ENCODE measurements at regions not wholly inside any gene's neighbourhood (a gene's known extent, or its start where the extent isn't known, plus 50 kb on each side); places are given as distances from the start of the nearest gene placed in this dataset.

- no peak for TF ChIP-seq CTCF (IDR thresholded peaks at IDR 0.05; ENCODE audit: insufficient read depth, low read depth, low read length, missing control alignments)
- no peak overlapping the region for H3K4me3 ChIP-seq (ENCODE audit: low read depth, low read length)
- no peak for DNase-seq (ENCODE audit: low read depth)
Measured at GRCh38 chr18:61273533-61273932, 59.7 kb upstream of the CDH20 start.

GRCh38 chr18:61274416-61274960, 58.7 kb upstream of the CDH20 start:
- H3K4me3 ChIP-seq (ENCODE audit: low read depth, low read length): no peak overlapping the region
- DNase-seq (ENCODE audit: low read depth): no peak
- TF ChIP-seq CTCF (IDR thresholded peaks at IDR 0.05; ENCODE audit: insufficient read depth, low read depth, low read length, missing control alignments): no peak

GRCh38 chr18:61277808-61278207, 55.4 kb upstream of the CDH20 start:
- no peak for TF ChIP-seq CTCF (IDR thresholded peaks at IDR 0.05; ENCODE audit: insufficient read depth, low read depth, low read length, missing control alignments)
- H3K4me3 ChIP-seq (ENCODE audit: low read depth, low read length): no peak overlapping the region
- DNase-seq (ENCODE audit: low read depth): no peak

- DNase-seq (ENCODE audit: low read depth): no peak
- no peak overlapping the region for H3K4me3 ChIP-seq (ENCODE audit: low read depth, low read length)
- TF ChIP-seq CTCF (IDR thresholded peaks at IDR 0.05; ENCODE audit: insufficient read depth, low read depth, low read length, missing control alignments): no peak
Measured at GRCh38 chr18:61281431-61281830, 51.8 kb upstream of the CDH20 start.

DNA sequence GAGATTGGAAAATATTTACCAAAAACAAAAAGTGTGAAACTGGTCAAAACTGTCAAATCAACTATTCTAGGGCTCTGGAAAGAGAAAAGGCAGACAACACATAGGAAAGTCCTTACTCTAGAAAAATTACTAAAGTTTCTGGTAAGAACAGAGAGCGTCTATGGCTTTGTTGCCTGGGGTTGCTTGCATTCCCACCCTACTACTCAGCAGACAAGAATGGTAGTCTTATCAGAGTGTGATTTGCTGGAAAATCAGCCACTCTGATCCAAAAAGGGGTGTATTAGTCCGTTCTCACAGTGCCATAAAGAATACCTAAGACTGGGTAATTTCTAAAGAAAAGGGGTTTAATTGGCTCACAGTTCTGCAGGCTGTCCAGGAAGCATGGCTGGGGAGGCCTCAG, 50.3 kb upstream of the CDH20 start:
- H3K4me3 ChIP-seq (ENCODE audit: low read depth, low read length): no peak overlapping the region
- TF ChIP-seq CTCF (IDR thresholded peaks at IDR 0.05; ENCODE audit: insufficient read depth, low read depth, low read length, missing control alignments): no peak
- no peak for DNase-seq (ENCODE audit: low read depth)
